IMR-90 (cell line): ENCODE measurements at regions not wholly inside any gene's neighbourhood (a gene's known extent, or its start where the extent isn't known, plus 50 kb on each side); places are given as distances from the start of the nearest gene placed in this dataset.

Experiments
- ATAC-seq: fragments of 200-7000 bp; cut with Tn5 transposase; 2 replicates; pipeline ENCODE4 v1.9.1; 2020; ENCODE audit warnings: low read depth, mild to moderate bottlenecking, moderate library complexity
- BruUV-seq: library from RNA; stranded (reverse); fragments of 400-500 nt; replicated peaks from 2 replicates; lab custom pipeline; 2021; lab: Mats Ljungman, UMichigan
- CTCF ChIA-PET: fragments of 300-600 bp; formaldehyde crosslinking; extraction: SDS; loops from one replicate; lab custom pipeline; 2021; ENCODE audit warnings: antibody characterized with exemption; lab: Yijun Ruan, JAX
- POLR2A ChIA-PET: fragments of 300-600 bp; sonication (Branson Sonifier 250); formaldehyde crosslinking; loops from one replicate; lab custom pipeline; 2022; ENCODE audit warnings: antibody characterized with exemption; ENCODE audit not compliant: unreplicated experiment; lab: Charles Lee
- DNase-seq: peaks from one replicate; pipeline ENCODE4 v3.0.0; 2013
- H2AFZ ChIP-seq: replicated peaks from 2 replicates; pipeline ENCODE3; 2013; ENCODE audit warnings: low read length, mild to moderate bottlenecking; ENCODE audit not compliant: poor library complexity
- H2AK5ac ChIP-seq: 2 replicates; pipeline ENCODE4 v1.6.1; 2013; ENCODE audit warnings: low read depth, low read length, inconsistent platforms
- H2AK9ac ChIP-seq: replicated peaks from 2 replicates; pipeline ENCODE3; 2013; ENCODE audit warnings: mild to moderate bottlenecking, low read depth, low read length, moderate library complexity; ENCODE audit not compliant: poor library complexity
- H2BK120ac ChIP-seq: 2 replicates; pipeline ENCODE4 v1.6.1; 2013; ENCODE audit warnings: low read depth, low read length, inconsistent platforms
- H2BK15ac ChIP-seq: 3 replicates; pipeline ENCODE4 v1.6.1; 2013; ENCODE audit warnings: low read depth, low read length, inconsistent platforms
- H2BK20ac ChIP-seq: 2 replicates; pipeline ENCODE4 v1.6.1; 2013; ENCODE audit warnings: low read depth, mild to moderate bottlenecking, inconsistent platforms, low read length, moderate library complexity
- H2BK5ac ChIP-seq: 2 replicates; pipeline ENCODE4 v1.6.1; 2013; ENCODE audit warnings: mild to moderate bottlenecking, low read depth, low read length, inconsistent platforms; ENCODE audit not compliant: poor library complexity, severe bottlenecking
- H3K14ac ChIP-seq: replicated peaks from 2 replicates; pipeline ENCODE4 v1.6.1; 2013; ENCODE audit warnings: low read depth, low read length, inconsistent platforms
- H3K18ac ChIP-seq: 2 replicates; pipeline ENCODE4 v1.6.1; 2013; ENCODE audit warnings: low read depth, low read length, control low read depth
- H3K23ac ChIP-seq: 2 replicates; pipeline ENCODE4 v1.6.1; 2013; ENCODE audit warnings: low read depth, low read length, inconsistent platforms
- H3K27ac ChIP-seq: 2 replicates; pipeline ENCODE4 v1.5.1; 2013; ENCODE audit warnings: mild to moderate bottlenecking, control low read depth, low read length; ENCODE audit not compliant: insufficient read depth
- H3K27me3 ChIP-seq: 2 replicates; pipeline ENCODE4 v1.6.1; 2013; ENCODE audit warnings: low read length; ENCODE audit not compliant: control insufficient read depth, insufficient read depth
- H3K36me3 ChIP-seq: 2 replicates; pipeline ENCODE4 v1.6.1; 2013; ENCODE audit warnings: low read length, mixed read lengths; ENCODE audit not compliant: control insufficient read depth, insufficient read depth
- H3K4ac ChIP-seq: 2 replicates; pipeline ENCODE4 v1.6.1; 2013; ENCODE audit warnings: low read depth, low read length, inconsistent platforms
- H3K4me1 ChIP-seq: 2 replicates; pipeline ENCODE4 v1.6.1; 2013; ENCODE audit warnings: low read length, mixed read lengths; ENCODE audit not compliant: control insufficient read depth, insufficient read depth
- H3K4me2 ChIP-seq: 2 replicates; pipeline ENCODE4 v1.6.1; 2013; ENCODE audit warnings: low read depth, mild to moderate bottlenecking, control low read depth, low read length, moderate library complexity
- H3K4me3 ChIP-seq: 2 replicates; pipeline ENCODE4 v1.5.1; 2013; ENCODE audit warnings: low read depth, mild to moderate bottlenecking, control low read depth, low read length, moderate library complexity; ENCODE audit not compliant: insufficient read depth
- H3K56ac ChIP-seq: 2 replicates; pipeline ENCODE4 v1.6.1; 2013; ENCODE audit warnings: low read length, inconsistent platforms; ENCODE audit not compliant: insufficient read depth; ENCODE audit errors: extremely low read depth
- H3K79me1 ChIP-seq, 2 experiments: 2 replicates each; pipeline ENCODE4 v1.6.1; 2013; ENCODE audit warnings: low read length in 2 of 2, inconsistent platforms in 1 of 2, low read depth in 1 of 2
- H3K9ac ChIP-seq: 2 replicates; pipeline ENCODE4 v1.6.1; 2013; ENCODE audit warnings: low read depth, low read length, control low read depth
- H3K9me1 ChIP-seq: 2 replicates; pipeline ENCODE4 v1.6.1; 2013; ENCODE audit warnings: low read length, inconsistent platforms; ENCODE audit not compliant: insufficient read depth
- H3K9me3 ChIP-seq: 2 replicates; pipeline ENCODE4 v1.6.1; 2013; ENCODE audit warnings: low read length; ENCODE audit not compliant: control insufficient read depth, insufficient read depth
- H4K20me1 ChIP-seq: 2 replicates; pipeline ENCODE4 v1.6.1; 2013; ENCODE audit warnings: low read length, inconsistent platforms; ENCODE audit not compliant: insufficient read depth
- H4K5ac ChIP-seq: 2 replicates; pipeline ENCODE4 v1.6.1; 2013; ENCODE audit warnings: mild to moderate bottlenecking, low read depth, low read length, control low read depth
- H4K8ac ChIP-seq, 2 experiments: 2 replicates each; pipeline ENCODE4 v1.6.1; 2013; ENCODE audit warnings: low read depth in 2 of 2, low read length in 2 of 2, control low read depth in 1 of 2, inconsistent platforms in 1 of 2
- H4K91ac ChIP-seq: 2 replicates; pipeline ENCODE4 v1.6.1; 2013; ENCODE audit warnings: low read depth, low read length, inconsistent platforms; ENCODE audit not compliant: insufficient read depth
- BHLHE40 ChIP-seq: fragments of 150-350 bp; IDR thresholded peaks from 2 replicates; pipeline ENCODE4 v1.6.1; 2016; ENCODE audit warnings: mild to moderate bottlenecking, low read depth, low read length
- CEBPB ChIP-seq: IDR thresholded peaks from 2 replicates; pipeline ENCODE4 v1.6.1; 2012; ENCODE audit warnings: low read depth, low read length, improper control_type of control experiment
- CHD1 ChIP-seq: IDR thresholded peaks from 2 replicates; pipeline ENCODE4 v1.6.1; 2012; ENCODE audit warnings: low read depth, low read length, improper control_type of control experiment
- RCOR1 ChIP-seq: IDR thresholded peaks from 2 replicates; pipeline ENCODE4 v1.6.1; 2012; ENCODE audit warnings: mild to moderate bottlenecking, low read length, improper control_type of control experiment; ENCODE audit not compliant: insufficient replicate concordance
- RFX5 ChIP-seq: IDR thresholded peaks from 2 replicates; pipeline ENCODE4 v1.8.0; 2012; ENCODE audit warnings: low read depth, mild to moderate bottlenecking, low read length, moderate library complexity
- WGBS, 2 experiments: methylation state at CpG; one replicate each; pipeline versions ENCODE4 v1.1.5 to v1.1.7; 2013; ENCODE audit warnings: missing lambda C conversion rate in 2 of 2; ENCODE audit not compliant: insufficient read length in 1 of 2; ENCODE audit errors: extremely low coverage in 2 of 2; 5-methylcytosine and 5-hydroxymethylcytosine counted together
- dilution Hi-C: fragments of 300-500 bp; cut with HindIII; formaldehyde crosslinking; loops from one replicate; pipeline ENCODE4 v1.14.3; 2018; ENCODE audit warnings: low sequenced_read_pairs; ENCODE audit not compliant: unreplicated experiment
- in situ Hi-C: fragments of 300-500 bp; cut with MboI; formaldehyde crosslinking; loops from 3 replicates; pipeline ENCODE4 v1.14.3; 2019; ENCODE audit warnings: low sequenced_read_pairs, inconsistent platforms, mixed read lengths
- intact Hi-C: fragments of 100-400 bp; cut with micrococcal nuclease; formaldehyde crosslinking; loops from 2 replicates; pipeline ENCODE4 v1.10.0; 2022

DNA sequence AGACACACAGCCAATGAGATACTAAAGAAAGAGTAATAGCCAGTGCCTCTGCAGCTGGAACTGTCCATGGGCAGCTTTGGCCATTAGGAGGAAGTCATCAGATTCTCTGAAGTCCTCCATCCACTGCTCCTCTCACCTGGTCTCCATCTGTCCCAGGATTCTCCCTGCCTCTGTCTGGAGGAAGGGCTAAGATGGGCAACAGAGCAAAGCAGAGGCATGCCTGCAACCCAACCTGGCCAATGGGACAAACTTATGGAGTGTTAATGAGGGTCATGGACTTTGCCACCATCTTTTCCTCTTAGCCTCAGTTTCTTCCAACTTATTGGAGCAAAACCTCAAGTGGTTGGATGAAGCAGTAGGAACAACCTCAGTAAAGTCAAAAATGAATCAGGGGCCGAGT is 91.5 kb upstream of the SIX3 start:
- WGBS, 2 experiments: no CpG with 5 or more reads among the region's 1 CpG
- no peak overlapping the region for H2AK9ac ChIP-seq
- ATAC-seq: no peak
- H2BK5ac ChIP-seq: no peak overlapping the region
- in situ Hi-C loops: no loop called here
- H3K9ac ChIP-seq: no peak overlapping the region
- no peak overlapping the region for H2AFZ ChIP-seq
- H2BK15ac ChIP-seq: no peak overlapping the region
- intact Hi-C loops: no loop called here
- H3K4me3 ChIP-seq: no peak overlapping the region
- H2AK5ac ChIP-seq: no peak overlapping the region
- CTCF ChIA-PET: no interaction called here
- no peak overlapping the region for H3K4me2 ChIP-seq
- no peak overlapping the region for H3K23ac ChIP-seq
- no peak overlapping the region for H3K27ac ChIP-seq
- H4K20me1 ChIP-seq: no peaks in the 10 kb centered on the region
- H3K56ac ChIP-seq: no peak overlapping the region
- no peak for DNase-seq
- no peak overlapping the region for H4K91ac ChIP-seq
- no peaks in the 10 kb centered on the region for H3K9me1 ChIP-seq
- H4K5ac ChIP-seq: no peak overlapping the region
- H3K27me3 ChIP-seq: peaks cover 3% of the 10 kb centered on the region; the same call in 1 of the 2 replicates
- H2BK120ac ChIP-seq: no peak overlapping the region
- H3K79me1 ChIP-seq: no peaks in the 10 kb centered on the region
- H3K18ac ChIP-seq: no peak overlapping the region
- no TSS peak for BruUV-seq
- no peak overlapping the region for H3K14ac ChIP-seq
- no peaks in the 10 kb centered on the region for H3K4me1 ChIP-seq
- no peak overlapping the region for H4K8ac ChIP-seq
- H3K4ac ChIP-seq: no peak overlapping the region
- H2BK20ac ChIP-seq: no peak overlapping the region
- dilution Hi-C loops: no loop called here
- POLR2A ChIA-PET: no interaction called here
- TF ChIP-seq RFX5 (no peak), CHD1 (no peak), BHLHE40 (no peak), RCOR1 (no peak), CEBPB (no peak)
- H3K36me3 ChIP-seq: no peaks in the 10 kb centered on the region
- H3K9me3 ChIP-seq: no peaks in the 10 kb centered on the region
